ENCODE measurements at regions not wholly inside any gene's neighbourhood (a gene's known extent, or its start where the extent isn't known, plus 50 kb on each side); places are given as distances from the start of the nearest gene placed in this dataset.

GRCh38 chr4:19686456-19686855 is 565.2 kb upstream of the SLIT2 start:
- no TSS peak for BruUV-seq (replicated peaks)
- intact Hi-C loops (cut with micrococcal nuclease; ENCODE audit: unreplicated experiment): no loop called here
- no peaks in the 10 kb centered on the region for H3F3A ChIP-seq (ENCODE audit: insufficient read depth, low read depth)
- no peak for DNase-seq
- no peaks in the 10 kb centered on the region for H3K9me3 ChIP-seq (ENCODE audit: insufficient read depth, low read depth)
- H3K9me2 ChIP-seq (ENCODE audit: insufficient read depth): no peaks in the 10 kb centered on the region
- no peaks in the 10 kb centered on the region for H3K79me2 ChIP-seq (ENCODE audit: low read depth)
- H2AFZ ChIP-seq: no peak overlapping the region
- H3K27me3 ChIP-seq (ENCODE audit: insufficient read depth, low read depth): no peaks in the 10 kb centered on the region
- H3K4me2 ChIP-seq: no peak overlapping the region
- POLR2A ChIA-PET (ENCODE audit: unreplicated experiment): no interaction called here
- no peaks in the 10 kb centered on the region for H3K36me3 ChIP-seq (ENCODE audit: low read depth)
- no peak for TF ChIP-seq EZH2 (IDR thresholded peaks at IDR 0.05; ENCODE audit: low read depth)
- TF ChIP-seq CTCF (conservative IDR thresholded peaks at IDR 0.05): no peak
- H3K27ac ChIP-seq: no peak overlapping the region
- CTCF ChIA-PET: interaction anchor here (0.7 kb wide), 1 partner anchor 1003 kb away, joined by 3 read pairs; no protein-coding TSS in a partner anchor
- H3K4me3 ChIP-seq: no peak overlapping the region
- no peaks in the 10 kb centered on the region for H3K4me1 ChIP-seq (replicated peaks; ENCODE audit: insufficient read depth)
- no peaks in the 10 kb centered on the region for H4K20me1 ChIP-seq (ENCODE audit: insufficient read depth)

GRCh38 chr4:19684084-19684483 is 567.6 kb upstream of the SLIT2 start:
- no peak overlapping the region for H2AFZ ChIP-seq
- ChIA-PET CTCF (no interaction called here), POLR2A (ENCODE audit: unreplicated experiment) (no interaction called here)
- no peak for DNase-seq
- H3K4me3 ChIP-seq: no peak overlapping the region
- no peaks in the 10 kb centered on the region for H3K36me3 ChIP-seq (ENCODE audit: low read depth)
- intact Hi-C loops (cut with micrococcal nuclease; ENCODE audit: unreplicated experiment): no loop called here
- no peaks in the 10 kb centered on the region for H3K27me3 ChIP-seq (ENCODE audit: insufficient read depth, low read depth)
- H4K20me1 ChIP-seq (ENCODE audit: insufficient read depth): no peaks in the 10 kb centered on the region
- no peak overlapping the region for H3K4me2 ChIP-seq
- no peaks in the 10 kb centered on the region for H3K9me3 ChIP-seq (ENCODE audit: insufficient read depth, low read depth)
- H3K9me2 ChIP-seq (ENCODE audit: insufficient read depth): no peaks in the 10 kb centered on the region
- no peaks in the 10 kb centered on the region for H3F3A ChIP-seq (ENCODE audit: insufficient read depth, low read depth)
- no peak for TF ChIP-seq CTCF (conservative IDR thresholded peaks at IDR 0.05)
- no peak for TF ChIP-seq EZH2 (IDR thresholded peaks at IDR 0.05; ENCODE audit: low read depth)
- no peak overlapping the region for H3K27ac ChIP-seq
- no TSS peak for BruUV-seq (replicated peaks)
- no peaks in the 10 kb centered on the region for H3K79me2 ChIP-seq (ENCODE audit: low read depth)
- H3K4me1 ChIP-seq (replicated peaks; ENCODE audit: insufficient read depth): no peaks in the 10 kb centered on the region

- Histone ChIP-seq H3K4me2 (no peak overlapping the region), H3F3A (ENCODE audit: insufficient read depth, low read depth) (no peaks in the 10 kb centered on the region), H3K27ac (no peak overlapping the region), H3K9me2 (ENCODE audit: insufficient read depth) (no peaks in the 10 kb centered on the region), H3K79me2 (ENCODE audit: low read depth) (no peaks in the 10 kb centered on the region), H3K4me3 (no peak overlapping the region), H3K9me3 (ENCODE audit: insufficient read depth, low read depth) (no peaks in the 10 kb centered on the region), H3K4me1 (replicated peaks; ENCODE audit: insufficient read depth) (no peaks in the 10 kb centered on the region), H3K36me3 (ENCODE audit: low read depth) (no peaks in the 10 kb centered on the region), H2AFZ (no peak overlapping the region), H3K27me3 (ENCODE audit: insufficient read depth, low read depth) (no peaks in the 10 kb centered on the region), H4K20me1 (ENCODE audit: insufficient read depth) (no peaks in the 10 kb centered on the region)
- no TSS peak for BruUV-seq (replicated peaks)
- intact Hi-C loops (cut with micrococcal nuclease; ENCODE audit: unreplicated experiment): no loop called here
- no peak for DNase-seq
- CTCF ChIA-PET: no interaction called here
- POLR2A ChIA-PET (ENCODE audit: unreplicated experiment): no interaction called here
- no peak for TF ChIP-seq CTCF (conservative IDR thresholded peaks at IDR 0.05)
- TF ChIP-seq EZH2 (IDR thresholded peaks at IDR 0.05; ENCODE audit: low read depth): no peak
Measured at GRCh38 chr4:19683426-19683825, 568.3 kb upstream of the SLIT2 start.

All from PC-9 (cell line).